ENCODE measurements at regions not wholly inside any gene's neighbourhood (a gene's known extent, or its start where the extent isn't known, plus 50 kb on each side); places are given as distances from the start of the nearest gene placed in this dataset.

- CTCF ChIA-PET = no interaction called here
- H3K9me3 Mint-ChIP-seq = peaks cover 4 to 9% (median 4%) of the 10 kb centered on the region in 3 donors
Measured at GRCh38 chr13:103194871-103195270, 128.7 kb upstream of the SLC10A2 start.

GRCh38 chr13:103192511-103193135 is 126.4 kb upstream of the SLC10A2 start:
- no peak overlapping the region for H3K4me3 Mint-ChIP-seq
- Histone ChIP-seq H3K9me3 (no peaks in the 10 kb centered on the region), H3K27me3 (replicated peaks in 1 of 2; ENCODE audit: control insufficient read depth in 2 of 2, extremely low read depth in 1 of 2, insufficient read depth in 2 of 2, low read length in 1 of 2) (no peaks in the 10 kb centered on the region), H3K4me3 (ENCODE audit: control insufficient read depth in 1 of 2, extremely low read depth in 1 of 2, low read length in 1 of 2) (no peak overlapping the region), H3K4me1 (ENCODE audit: control insufficient read depth in 1 of 2, extremely low read depth in 1 of 2, insufficient read depth in 2 of 2, low read length in 2 of 2) (no peaks in the 10 kb centered on the region), H3K27ac (ENCODE audit: low read length) (no peak overlapping the region), H3K36me3 (ENCODE audit: control insufficient read depth in 2 of 2, extremely low read depth in 1 of 2, insufficient read depth in 1 of 2, low read length in 1 of 2) (no peaks in the 10 kb centered on the region)
- ChIA-PET POLR2A (interaction anchor here in 1 of 2 donors (0.6 kb wide), 1 partner anchor 37 kb away, joined by 3 read pairs; no protein-coding TSS in a partner anchor), CTCF (no interaction called here)
- WGBS (ENCODE audit: insufficient coverage) = no CpG with 5 or more reads among the region's 1 CpG
- H3K36me3 Mint-ChIP-seq = no peaks in the 10 kb centered on the region
- no peaks in the 10 kb centered on the region for H3K9me3 Mint-ChIP-seq
- ATAC-seq (replicated peaks in 1 of 4) = no peak
- no peak overlapping the region for H3K27ac Mint-ChIP-seq
- no peaks in the 10 kb centered on the region for H3K4me1 Mint-ChIP-seq
- peaks cover 0 to 4% of the 10 kb centered on the region in 2 donors for H3K27me3 Mint-ChIP-seq
- DNase-seq = no peak

More at GRCh38 chr13:103194871-103195270, 128.7 kb upstream of the SLC10A2 start:
- DNase-seq (no peak), ATAC-seq (replicated peaks in 1 of 4) (no peak)
- Mint-ChIP-seq H3K27ac (no peak overlapping the region), H3K4me1 (no peaks in the 10 kb centered on the region), H3K36me3 (no peaks in the 10 kb centered on the region), H3K27me3 (peaks cover 0 to 4% of the 10 kb centered on the region in 2 donors), H3K4me3 (no peak overlapping the region)
- no peaks in the 10 kb centered on the region for H3K4me1 ChIP-seq (ENCODE audit: control insufficient read depth in 1 of 2, extremely low read depth in 1 of 2, insufficient read depth in 2 of 2, low read length in 2 of 2)
- H3K36me3 ChIP-seq (ENCODE audit: control insufficient read depth in 2 of 2, extremely low read depth in 1 of 2, insufficient read depth in 1 of 2, low read length in 1 of 2) = no peaks in the 10 kb centered on the region
- no peak overlapping the region for H3K27ac ChIP-seq (ENCODE audit: low read length)
- H3K9me3 ChIP-seq = no peaks in the 10 kb centered on the region
- H3K4me3 ChIP-seq (ENCODE audit: control insufficient read depth in 1 of 2, extremely low read depth in 1 of 2, low read length in 1 of 2) = no peak overlapping the region
- no peaks in the 10 kb centered on the region for H3K27me3 ChIP-seq (replicated peaks in 1 of 2; ENCODE audit: control insufficient read depth in 2 of 2, extremely low read depth in 1 of 2, insufficient read depth in 2 of 2, low read length in 1 of 2)
- WGBS (ENCODE audit: insufficient coverage) = no CpG with 5 or more reads among the region's 2 CpGs
- POLR2A ChIA-PET = no interaction called here

- Mint-ChIP-seq H3K4me3 (no peak overlapping the region), H3K27ac (no peak overlapping the region), H3K9me3 (no peaks in the 10 kb centered on the region), H3K4me1 (no peaks in the 10 kb centered on the region), H3K36me3 (no peaks in the 10 kb centered on the region), H3K27me3 (peaks cover 0 to 4% of the 10 kb centered on the region in 2 donors)
- ChIA-PET POLR2A (no interaction called here), CTCF (no interaction called here)
- Histone ChIP-seq H3K4me1 (ENCODE audit: control insufficient read depth in 1 of 2, extremely low read depth in 1 of 2, insufficient read depth in 2 of 2, low read length in 2 of 2) (no peaks in the 10 kb centered on the region), H3K27me3 (replicated peaks in 1 of 2; ENCODE audit: control insufficient read depth in 2 of 2, extremely low read depth in 1 of 2, insufficient read depth in 2 of 2, low read length in 1 of 2) (no peaks in the 10 kb centered on the region), H3K9me3 (no peaks in the 10 kb centered on the region), H3K27ac (ENCODE audit: low read length) (no peak overlapping the region), H3K4me3 (ENCODE audit: control insufficient read depth in 1 of 2, extremely low read depth in 1 of 2, low read length in 1 of 2) (no peak overlapping the region), H3K36me3 (ENCODE audit: control insufficient read depth in 2 of 2, extremely low read depth in 1 of 2, insufficient read depth in 1 of 2, low read length in 1 of 2) (no peaks in the 10 kb centered on the region)
- DNase-seq = no peak
- no peak for ATAC-seq (replicated peaks in 1 of 4)
- no CpG with 5 or more reads among the region's 1 CpG for WGBS (ENCODE audit: insufficient coverage)
Measured at GRCh38 chr13:103190841-103191240, 124.6 kb upstream of the SLC10A2 start.

- ATAC-seq (replicated peaks in 1 of 4) (no peak), DNase-seq (no peak)
- no peak overlapping the region for H3K27ac Mint-ChIP-seq
- 80% methylated on average over 1 of the region's 3 CpGs for WGBS (ENCODE audit: insufficient coverage)
- CTCF ChIA-PET = interaction anchor here (0.6 kb wide), 2 partner anchors 70 to 358 kb away, joined by 4 to 8 read pairs; no protein-coding TSS in a partner anchor
- Histone ChIP-seq H3K27ac (ENCODE audit: low read length) (no peak overlapping the region), H3K9me3 (no peaks in the 10 kb centered on the region), H3K4me1 (ENCODE audit: control insufficient read depth in 1 of 2, extremely low read depth in 1 of 2, insufficient read depth in 2 of 2, low read length in 2 of 2) (no peaks in the 10 kb centered on the region), H3K27me3 (replicated peaks in 1 of 2; ENCODE audit: control insufficient read depth in 2 of 2, extremely low read depth in 1 of 2, insufficient read depth in 2 of 2, low read length in 1 of 2) (no peaks in the 10 kb centered on the region), H3K4me3 (ENCODE audit: control insufficient read depth in 1 of 2, extremely low read depth in 1 of 2, low read length in 1 of 2) (no peak overlapping the region), H3K36me3 (ENCODE audit: control insufficient read depth in 2 of 2, extremely low read depth in 1 of 2, insufficient read depth in 1 of 2, low read length in 1 of 2) (no peaks in the 10 kb centered on the region)
- no peaks in the 10 kb centered on the region for H3K36me3 Mint-ChIP-seq
- peaks cover 0 to 4% of the 10 kb centered on the region in 2 donors for H3K27me3 Mint-ChIP-seq
- H3K4me1 Mint-ChIP-seq = no peaks in the 10 kb centered on the region
- H3K4me3 Mint-ChIP-seq = no peak overlapping the region
- POLR2A ChIA-PET = no interaction called here
- H3K9me3 Mint-ChIP-seq = no peaks in the 10 kb centered on the region
Measured at GRCh38 chr13:103188713-103189326, 122.6 kb upstream of the SLC10A2 start.

GRCh38 chr13:103187721-103188156 is 121.5 kb upstream of the SLC10A2 start:
- Histone ChIP-seq H3K4me3 (ENCODE audit: control insufficient read depth in 1 of 2, extremely low read depth in 1 of 2, low read length in 1 of 2) (no peak overlapping the region), H3K36me3 (ENCODE audit: control insufficient read depth in 2 of 2, extremely low read depth in 1 of 2, insufficient read depth in 1 of 2, low read length in 1 of 2) (no peaks in the 10 kb centered on the region), H3K9me3 (no peaks in the 10 kb centered on the region), H3K27ac (ENCODE audit: low read length) (no peak overlapping the region), H3K4me1 (ENCODE audit: control insufficient read depth in 1 of 2, extremely low read depth in 1 of 2, insufficient read depth in 2 of 2, low read length in 2 of 2) (no peaks in the 10 kb centered on the region), H3K27me3 (replicated peaks in 1 of 2; ENCODE audit: control insufficient read depth in 2 of 2, extremely low read depth in 1 of 2, insufficient read depth in 2 of 2, low read length in 1 of 2) (no peaks in the 10 kb centered on the region)
- WGBS (ENCODE audit: insufficient coverage) = 77% methylated on average over 10 of the region's 10 CpGs
- H3K27me3 Mint-ChIP-seq = peaks cover 0 to 4% of the 10 kb centered on the region in 2 donors
- no peak overlapping the region for H3K4me3 Mint-ChIP-seq
- ChIA-PET CTCF (no interaction called here), POLR2A (no interaction called here)
- no peaks in the 10 kb centered on the region for H3K4me1 Mint-ChIP-seq
- ATAC-seq (replicated peaks in 1 of 4) = no peak
- H3K36me3 Mint-ChIP-seq = no peaks in the 10 kb centered on the region
- H3K9me3 Mint-ChIP-seq = peaks cover 0 to 3% (median 0%) of the 10 kb centered on the region in 3 donors
- no peak overlapping the region for H3K27ac Mint-ChIP-seq
- DNase-seq = no peak

GRCh38 chr13:103184413-103184812 is 118.2 kb upstream of the SLC10A2 start:
- Mint-ChIP-seq H3K4me3 (no peak overlapping the region), H3K36me3 (no peaks in the 10 kb centered on the region), H3K9me3 (peaks cover 0 to 3% (median 0%) of the 10 kb centered on the region in 3 donors), H3K27me3 (no peaks in the 10 kb centered on the region), H3K27ac (no peak overlapping the region), H3K4me1 (no peaks in the 10 kb centered on the region)
- H3K4me3 ChIP-seq (ENCODE audit: control insufficient read depth in 1 of 2, extremely low read depth in 1 of 2, low read length in 1 of 2) = no peak overlapping the region
- ChIA-PET CTCF (no interaction called here), POLR2A (no interaction called here)
- H3K27me3 ChIP-seq (replicated peaks in 1 of 2; ENCODE audit: control insufficient read depth in 2 of 2, extremely low read depth in 1 of 2, insufficient read depth in 2 of 2, low read length in 1 of 2) = no peaks in the 10 kb centered on the region
- no peaks in the 10 kb centered on the region for H3K4me1 ChIP-seq (ENCODE audit: control insufficient read depth in 1 of 2, extremely low read depth in 1 of 2, insufficient read depth in 2 of 2, low read length in 2 of 2)
- DNase-seq (no peak), ATAC-seq (replicated peaks in 1 of 4) (no peak)
- H3K9me3 ChIP-seq = no peaks in the 10 kb centered on the region
- H3K27ac ChIP-seq (ENCODE audit: low read length) = no peak overlapping the region
- no peaks in the 10 kb centered on the region for H3K36me3 ChIP-seq (ENCODE audit: control insufficient read depth in 2 of 2, extremely low read depth in 1 of 2, insufficient read depth in 1 of 2, low read length in 1 of 2)
- WGBS (ENCODE audit: insufficient coverage) = 71% methylated on average over 1 of the region's 2 CpGs
